Ascending aorta (tissue), 2 donors: ENCODE measurements at regions not wholly inside any gene's neighbourhood (a gene's known extent, or its start where the extent isn't known, plus 50 kb on each side); places are given as distances from the start of the nearest gene placed in this dataset.
A peak's percentile ranks its signal among the peaks of the same experiment; 100 is the strongest.

Experiments
- DNase-seq, 2 donors: peaks; one replicate each; pipeline ENCODE4 v3.0.0-alpha.2; 2019; ENCODE audit warnings: low spot score in 2 of 2
- H3K27ac ChIP-seq, 2 donors: fragments of 200-600 bp; sonication (generic); one replicate each; pipeline ENCODE4 v1.5.1; 2016 to 2017; ENCODE audit warnings: mild to moderate bottlenecking in 1 of 2
- H3K27me3 ChIP-seq: fragments of 200-600 bp; sonication (generic); one replicate; pipeline ENCODE4 v1.5.1; 2017
- H3K36me3 ChIP-seq, 2 donors: fragments of 200-600 bp; sonication (generic); one replicate each; pipeline ENCODE4 v1.5.1; 2016
- H3K4me1 ChIP-seq, 2 donors: fragments of 200-600 bp; sonication (generic); one replicate each; pipeline ENCODE4 v1.5.1; 2016 to 2017; ENCODE audit warnings: mild to moderate bottlenecking in 1 of 2
- H3K4me3 ChIP-seq, 2 donors: fragments of 200-600 bp; sonication (generic); one replicate each; pipeline ENCODE4 v1.5.1; 2016 to 2017; ENCODE audit warnings: mild to moderate bottlenecking in 1 of 2
- H3K9me3 ChIP-seq, 2 donors: fragments of 200-600 bp; sonication (generic); one replicate each; pipeline ENCODE4 v1.5.1; 2016
- CTCF ChIP-seq, 3 experiments: fragments of 200-600 bp in 2 of 3; fragments of 450-650 bp in 1 of 3; sonication (generic) in 2 of 3; IDR thresholded peaks; one replicate each; pipeline ENCODE4 v1.5.1; 2016 to 2019; ENCODE audit warnings: antibody characterized with exemption in 3 of 3, mild to moderate bottlenecking in 1 of 3, moderate library complexity in 1 of 3
- intact Hi-C: fragments of 100-400 bp; cut with DNase I; formaldehyde crosslinking; loops from one replicate; pipeline ENCODE4 v1.15.1; 2023

GRCh38 chr9:93815135-93815534, 140.0 kb downstream of the BARX1 start:
- Histone ChIP-seq H3K9me3 (no peaks in the 10 kb centered on the region), H3K4me1 (no peaks in the 10 kb centered on the region), H3K4me3 (no peak overlapping the region), H3K36me3 (no peaks in the 10 kb centered on the region), H3K27ac (no peak overlapping the region), H3K27me3 (no peaks in the 10 kb centered on the region)
- no peak for TF ChIP-seq CTCF (IDR thresholded peaks at IDR 0.05)
- no peak for DNase-seq
- intact Hi-C loops: no loop called here

GRCh38 chr9:93814077-93814956, 140.8 kb downstream of the BARX1 start:
- Histone ChIP-seq H3K4me3 (no peak overlapping the region), H3K4me1 (no peaks in the 10 kb centered on the region), H3K27ac (no peak overlapping the region), H3K27me3 (no peaks in the 10 kb centered on the region), H3K9me3 (no peaks in the 10 kb centered on the region), H3K36me3 (no peaks in the 10 kb centered on the region)
- DNase-seq: no peak
- intact Hi-C loops: no loop called here
- no peak for TF ChIP-seq CTCF (IDR thresholded peaks at IDR 0.05)

- H3K36me3 ChIP-seq: no peaks in the 10 kb centered on the region
Observed at GRCh38 chr9:93813221-93814076, 141.7 kb downstream of the BARX1 start.

GRCh38 chr9:93812410-93812668, 142.8 kb downstream of the BARX1 start:
- no peaks in the 10 kb centered on the region for H3K27me3 ChIP-seq
- no peaks in the 10 kb centered on the region for H3K4me1 ChIP-seq
- H3K36me3 ChIP-seq: no peaks in the 10 kb centered on the region
- H3K9me3 ChIP-seq: no peaks in the 10 kb centered on the region
- no peak for TF ChIP-seq CTCF (IDR thresholded peaks at IDR 0.05)
- no peak overlapping the region for H3K4me3 ChIP-seq
- peak in 1 of 2 donors; percentile 46 for DNase-seq
- no peak overlapping the region for H3K27ac ChIP-seq
- intact Hi-C loops: no loop called here

More at GRCh38 chr9:93813221-93814076, 141.7 kb downstream of the BARX1 start:
- H3K4me1 ChIP-seq: no peaks in the 10 kb centered on the region
- H3K27ac ChIP-seq: no peak overlapping the region
- no peaks in the 10 kb centered on the region for H3K9me3 ChIP-seq
- peak in 1 of 2 donors; percentile 43 for DNase-seq
- intact Hi-C loops: no loop called here
- TF ChIP-seq CTCF (IDR thresholded peaks at IDR 0.05): no peak
- no peak overlapping the region for H3K4me3 ChIP-seq
- H3K27me3 ChIP-seq: no peaks in the 10 kb centered on the region

- H3K27me3 ChIP-seq: no peaks in the 10 kb centered on the region
- TF ChIP-seq CTCF (IDR thresholded peaks at IDR 0.05): no peak
- no peak overlapping the region for H3K27ac ChIP-seq
- H3K9me3 ChIP-seq: no peaks in the 10 kb centered on the region
- no peaks in the 10 kb centered on the region for H3K36me3 ChIP-seq
- DNase-seq: peak in 1 of 2 donors; percentile 38
- intact Hi-C loops: no loop called here
- H3K4me1 ChIP-seq: no peaks in the 10 kb centered on the region
- H3K4me3 ChIP-seq: no peak overlapping the region
Observed at GRCh38 chr9:93810028-93810971, 144.9 kb downstream of the BARX1 start.
